KMS-11 (cell line): ENCODE measurements at regions not wholly inside any gene's neighbourhood (a gene's known extent, or its start where the extent isn't known, plus 50 kb on each side); places are given as distances from the start of the nearest gene placed in this dataset.

ENCODE experiments used
- H2AFZ ChIP-seq: fragments of 200-600 bp; sonication (generic); 2 replicates; pipeline ENCODE4 v1.6.1; 2016; ENCODE audit warnings: antibody characterized with exemption, mixed run types, low read depth
- H3K27ac ChIP-seq: fragments of 200-600 bp; sonication (generic); 2 replicates; pipeline ENCODE4 v1.6.1; 2016; ENCODE audit warnings: mild to moderate bottlenecking, mixed run types
- H3K27me3 ChIP-seq: fragments of 200-600 bp; sonication (generic); 2 replicates; pipeline ENCODE4 v1.6.1; 2017; ENCODE audit warnings: mild to moderate bottlenecking, low read depth, mixed run types, moderate library complexity; ENCODE audit not compliant: insufficient read depth
- H3K36me3 ChIP-seq: fragments of 200-600 bp; sonication (generic); 2 replicates; pipeline ENCODE4 v1.6.1; 2017; ENCODE audit warnings: mild to moderate bottlenecking, mixed run types; ENCODE audit not compliant: insufficient read depth
- H3K4me1 ChIP-seq: fragments of 200-600 bp; sonication (generic); 2 replicates; pipeline ENCODE4 v1.6.1; 2016; ENCODE audit warnings: mild to moderate bottlenecking, low read depth, mixed run types; ENCODE audit not compliant: poor library complexity, severe bottlenecking
- H3K4me2 ChIP-seq: fragments of 200-600 bp; sonication (generic); 2 replicates; pipeline ENCODE4 v1.7.0; 2016; ENCODE audit warnings: mild to moderate bottlenecking, mixed run types
- H3K4me3 ChIP-seq: fragments of 200-600 bp; sonication (generic); IDR thresholded peaks from 2 replicates; pipeline ENCODE4 v1.6.1; 2017; ENCODE audit warnings: low read depth, low read length, mixed read lengths; ENCODE audit not compliant: insufficient read depth
- H3K79me2 ChIP-seq: fragments of 200-600 bp; sonication (generic); 2 replicates; pipeline ENCODE4 v1.6.1; 2016; ENCODE audit warnings: low read depth, mixed run types; ENCODE audit not compliant: insufficient read depth
- H3K9ac ChIP-seq: fragments of 200-600 bp; sonication (generic); 2 replicates; pipeline ENCODE4 v1.6.1; 2016; ENCODE audit warnings: mild to moderate bottlenecking, mixed run types
- H4K20me1 ChIP-seq: fragments of 200-600 bp; sonication (generic); 2 replicates; pipeline ENCODE4 v1.6.1; 2016; ENCODE audit warnings: mild to moderate bottlenecking, mixed run types; ENCODE audit not compliant: insufficient read depth
- CTCF ChIP-seq: fragments of 200-600 bp; sonication (generic); conservative IDR thresholded peaks from 2 replicates; pipeline ENCODE4 v1.6.1; 2017; ENCODE audit warnings: low read depth, mild to moderate bottlenecking, antibody characterized with exemption, low read length, moderate library complexity, mixed read lengths

DNA sequence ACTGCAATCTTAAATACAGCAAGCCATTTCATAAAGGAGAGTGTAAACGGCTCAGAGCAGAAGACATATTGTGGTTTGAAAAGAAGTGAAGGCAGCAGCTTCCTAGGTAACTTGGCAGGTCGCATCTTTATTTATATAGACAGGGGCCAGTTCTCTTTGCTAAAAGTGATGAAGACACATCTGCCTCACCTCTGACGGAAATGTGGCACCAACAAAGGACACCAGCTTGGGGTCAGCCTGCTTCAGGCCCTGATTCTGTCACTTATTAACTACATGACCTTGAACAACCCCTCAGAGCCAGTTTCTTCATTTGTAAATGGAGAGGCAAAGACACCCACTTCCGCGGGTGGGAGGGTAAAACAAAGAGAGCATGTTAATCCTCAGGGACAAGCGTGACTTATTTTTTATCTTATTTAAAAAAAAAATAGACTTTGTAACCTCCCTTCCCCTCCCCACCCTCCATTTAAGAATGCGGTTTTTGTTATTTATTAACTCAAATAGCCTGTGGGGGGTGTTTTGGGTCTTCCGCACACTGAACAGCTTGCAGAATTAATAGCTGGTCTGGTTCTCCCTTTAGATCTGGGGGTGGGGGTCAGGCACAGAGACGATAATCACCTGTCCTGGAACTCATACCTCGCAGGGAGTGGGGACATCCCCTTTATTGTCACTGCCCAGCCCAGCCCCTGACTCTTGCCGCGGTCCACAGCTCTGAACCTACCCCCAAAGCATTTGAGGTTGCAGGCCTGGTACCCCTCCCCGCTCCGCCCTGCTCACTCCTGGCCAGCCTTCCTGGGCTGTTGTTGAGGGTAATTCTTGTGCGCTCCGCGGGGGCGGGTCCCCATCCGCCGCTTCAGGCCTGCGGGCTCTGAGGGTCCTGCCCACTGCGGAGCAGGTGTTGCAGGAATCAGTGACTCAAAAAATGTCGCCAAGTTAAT is 64.2 kb upstream of the TMEM17 start:
- no peak for TF ChIP-seq CTCF
- Histone ChIP-seq H3K36me3 (no peaks in the 10 kb centered on the region), H3K4me3 (no peak overlapping the region), H3K79me2 (no peaks in the 10 kb centered on the region), H3K27ac (no peak overlapping the region), H3K4me2 (no peak overlapping the region), H3K9ac (no peak overlapping the region), H2AFZ (no peak overlapping the region), H3K4me1 (no peaks in the 10 kb centered on the region), H4K20me1 (no peaks in the 10 kb centered on the region), H3K27me3 (no peaks in the 10 kb centered on the region)

GRCh38 chr2:62568983-62569837 is 63.2 kb upstream of the TMEM17 start:
- H3K27me3 ChIP-seq: no peaks in the 10 kb centered on the region
- H2AFZ ChIP-seq: no peak overlapping the region
- H3K79me2 ChIP-seq: no peaks in the 10 kb centered on the region
- no peak overlapping the region for H3K27ac ChIP-seq
- H3K4me3 ChIP-seq: no peak overlapping the region
- no peak overlapping the region for H3K9ac ChIP-seq
- H4K20me1 ChIP-seq: no peaks in the 10 kb centered on the region
- no peak overlapping the region for H3K4me2 ChIP-seq
- no peaks in the 10 kb centered on the region for H3K4me1 ChIP-seq
- no peaks in the 10 kb centered on the region for H3K36me3 ChIP-seq
- no peak for TF ChIP-seq CTCF

- H3K79me2 ChIP-seq: no peaks in the 10 kb centered on the region
- no peak for TF ChIP-seq CTCF
- no peaks in the 10 kb centered on the region for H3K36me3 ChIP-seq
- H3K27ac ChIP-seq: no peak overlapping the region
- no peak overlapping the region for H3K4me2 ChIP-seq
- no peak overlapping the region for H3K4me3 ChIP-seq
- H3K27me3 ChIP-seq: no peaks in the 10 kb centered on the region
- H2AFZ ChIP-seq: no peak overlapping the region
- H3K9ac ChIP-seq: no peak overlapping the region
- no peaks in the 10 kb centered on the region for H3K4me1 ChIP-seq
- no peaks in the 10 kb centered on the region for H4K20me1 ChIP-seq
These were observed 62.1 kb upstream of the TMEM17 start for GRCh38 chr2:62568074-62568473.

GRCh38 chr2:62567669-62568068 is 61.7 kb upstream of the TMEM17 start:
- no peak for TF ChIP-seq CTCF
- Histone ChIP-seq H3K4me1 (no peaks in the 10 kb centered on the region), H3K9ac (no peak overlapping the region), H2AFZ (no peak overlapping the region), H3K79me2 (no peaks in the 10 kb centered on the region), H3K27ac (no peak overlapping the region), H3K4me3 (no peak overlapping the region), H4K20me1 (no peaks in the 10 kb centered on the region), H3K36me3 (no peaks in the 10 kb centered on the region), H3K27me3 (no peaks in the 10 kb centered on the region), H3K4me2 (no peak overlapping the region)
